ENCODE measurements at regions not wholly inside any gene's neighbourhood (a gene's known extent, or its start where the extent isn't known, plus 50 kb on each side); places are given as distances from the start of the nearest gene placed in this dataset.
A peak's percentile ranks its signal among the peaks of the same experiment; 100 is the strongest.
"Not testable (repeated sequence)": the region's sequence is repeated elsewhere in the genome, so short reads cannot be mapped to it uniquely, and the experiment has no call there.

DNA sequence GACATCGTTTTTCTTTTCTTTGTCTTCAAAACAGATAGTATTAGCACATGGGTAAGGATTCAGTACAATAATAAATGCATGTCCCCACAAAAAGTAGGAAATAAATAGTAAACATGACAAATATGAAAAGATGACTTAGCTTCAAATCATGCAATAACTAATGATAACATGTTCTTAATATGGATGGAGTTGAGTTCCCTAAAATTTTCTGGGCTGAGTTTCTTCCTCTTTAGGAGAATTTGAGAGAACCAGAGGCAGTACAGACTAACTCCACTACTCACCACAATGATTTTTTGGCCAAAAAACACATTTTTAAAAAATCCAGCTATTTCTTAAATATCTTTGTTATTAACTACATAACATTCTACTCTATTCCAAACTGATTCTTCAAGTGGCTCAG, 432.3 kb upstream of the HS3ST1 start:
- no peak for DNase-seq

DNA sequence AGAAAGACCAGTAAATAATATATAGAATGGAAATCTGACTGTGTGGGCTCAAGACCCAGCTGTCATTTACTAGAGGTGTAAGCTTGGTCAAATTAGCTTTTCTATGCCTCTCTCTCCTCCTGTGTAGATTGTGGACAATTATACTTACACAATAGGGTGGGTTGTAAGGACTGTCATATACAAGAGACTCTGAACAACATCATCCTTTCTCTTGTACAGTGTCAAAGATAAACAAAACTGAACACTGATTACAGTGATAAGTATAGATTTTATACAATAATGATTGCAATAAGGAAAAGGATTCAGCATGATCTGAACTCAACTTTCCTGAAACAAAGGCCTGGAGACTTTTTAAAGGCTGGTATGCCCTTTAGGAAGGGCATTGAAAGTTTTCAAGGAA, 429.2 kb upstream of the HS3ST1 start:
- no peak for DNase-seq

DNA sequence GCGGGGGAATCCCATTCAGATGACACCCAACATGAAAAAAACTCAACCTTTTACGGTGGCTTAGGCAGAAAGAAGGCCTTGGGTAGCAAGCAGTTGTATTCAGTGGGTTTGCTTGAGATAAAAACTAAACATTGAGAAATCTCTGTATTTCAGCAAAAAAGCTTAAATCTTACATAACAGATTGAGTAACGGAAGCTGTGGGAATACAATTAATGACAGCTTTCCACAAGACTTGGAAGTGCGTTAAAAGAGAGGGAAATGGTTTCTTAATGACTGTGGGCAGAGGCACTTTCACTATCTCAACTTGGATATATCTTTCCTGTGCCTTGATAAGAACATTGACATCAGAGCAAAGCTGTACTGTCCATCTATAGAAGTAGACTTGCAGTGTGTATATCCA, 418.5 kb upstream of the HS3ST1 start:
- no peak for DNase-seq

DNA sequence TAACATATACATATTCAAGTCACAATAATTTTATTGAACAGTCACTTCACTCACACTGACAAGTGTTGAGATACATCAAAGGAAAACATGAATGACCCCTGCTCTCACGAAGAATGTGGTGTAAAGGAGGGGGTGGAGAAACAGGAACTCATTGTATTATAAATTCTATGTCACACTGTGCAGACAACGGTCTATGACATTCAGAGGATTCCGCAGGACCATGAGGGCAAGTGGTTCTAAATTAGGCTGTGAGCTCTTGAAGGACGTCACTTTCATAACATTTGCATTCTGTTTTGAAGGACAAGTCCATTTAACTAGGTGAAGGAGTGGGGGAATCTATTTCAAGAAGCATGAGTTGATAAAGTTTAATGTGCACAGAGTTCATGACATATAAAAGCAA, 415.2 kb upstream of the HS3ST1 start:
- no peak for DNase-seq

DNA sequence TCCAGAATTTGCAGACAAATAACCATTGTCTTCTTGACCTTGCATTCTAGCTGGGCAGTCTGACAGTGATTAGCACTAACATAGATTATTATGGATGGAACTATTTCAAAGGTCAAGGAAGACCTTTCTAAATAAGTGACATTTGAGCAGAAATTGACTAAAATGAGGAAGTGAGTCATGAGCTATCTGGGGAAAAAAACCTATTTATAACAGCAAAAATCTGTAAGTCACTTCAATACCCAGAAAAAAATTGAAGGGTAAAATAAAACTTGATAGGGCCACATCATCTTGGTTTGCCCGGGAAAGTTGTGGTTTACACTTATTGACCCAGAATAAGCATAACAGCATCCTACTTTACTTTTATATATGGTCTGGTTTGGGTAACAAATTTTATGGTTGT, 414.6 kb upstream of the HS3ST1 start:
- DNase-seq = no peak

DNA sequence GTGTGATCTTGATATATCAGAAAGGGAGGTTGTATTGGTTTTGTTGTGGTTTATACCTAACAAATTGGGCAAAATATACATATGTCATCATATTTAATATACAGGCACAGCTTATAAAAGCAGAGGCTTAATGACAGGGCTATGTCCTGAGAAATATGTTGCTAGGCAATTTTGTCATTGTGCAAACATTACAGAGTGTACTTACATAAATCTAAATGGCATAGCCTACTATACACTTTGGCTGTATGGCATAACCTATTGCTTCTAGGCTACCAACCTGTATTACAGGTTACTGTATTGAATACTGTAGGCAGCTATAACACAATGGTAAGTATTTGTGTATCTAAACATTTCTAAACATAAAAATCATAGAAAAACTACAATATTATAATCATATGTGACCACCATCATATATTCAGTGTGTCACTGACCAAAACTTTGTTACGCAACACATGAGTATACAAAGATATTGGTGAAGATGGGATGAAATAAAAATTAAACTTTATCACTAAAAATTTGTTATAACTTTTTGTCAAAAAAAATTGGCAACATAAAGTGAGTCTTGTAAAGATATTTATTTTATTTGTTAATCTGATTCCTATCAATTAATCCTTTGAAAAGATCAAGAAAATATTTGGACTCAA, 414.0 kb upstream of the HS3ST1 start:
- no peak for DNase-seq

DNA sequence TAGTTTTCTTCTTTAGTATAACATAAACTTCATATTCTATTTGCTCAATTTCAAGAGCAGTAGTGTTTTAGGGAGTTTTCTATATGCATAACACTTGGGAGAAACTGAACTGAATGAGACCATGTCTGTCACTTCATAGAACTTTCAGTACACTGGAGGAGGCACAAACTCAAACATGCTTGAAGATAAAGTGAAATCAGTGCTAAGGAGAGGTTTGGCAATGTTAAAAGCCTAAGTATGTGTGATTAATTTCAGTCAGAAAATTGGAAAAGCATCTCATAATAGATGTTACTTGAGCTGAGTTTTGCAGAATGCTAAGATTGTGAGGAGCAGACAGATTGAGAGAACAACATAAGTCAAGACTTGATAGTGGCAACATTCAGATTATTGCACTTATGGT, 411.2 kb upstream of the HS3ST1 start:
- no peak for DNase-seq

DNA sequence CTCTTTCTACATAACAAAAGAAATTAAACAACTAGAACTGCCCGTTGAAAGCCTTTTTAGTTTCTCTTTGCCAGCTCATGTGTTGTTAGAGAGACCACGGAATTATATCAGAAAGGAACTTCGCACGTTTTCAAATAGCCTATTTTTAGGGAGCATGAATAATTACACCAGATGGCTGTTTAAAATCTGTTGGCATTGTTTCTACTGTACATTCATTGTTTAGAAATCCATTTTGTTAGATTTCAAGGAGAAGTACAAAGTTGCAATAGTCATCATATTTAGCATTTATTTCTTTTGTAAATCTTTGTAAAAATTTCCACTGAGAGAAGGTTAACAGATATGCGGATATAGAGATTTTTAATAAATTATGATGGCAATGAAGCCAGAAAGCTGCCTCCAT, 403.0 kb upstream of the HS3ST1 start:
- no peak for DNase-seq

DNA sequence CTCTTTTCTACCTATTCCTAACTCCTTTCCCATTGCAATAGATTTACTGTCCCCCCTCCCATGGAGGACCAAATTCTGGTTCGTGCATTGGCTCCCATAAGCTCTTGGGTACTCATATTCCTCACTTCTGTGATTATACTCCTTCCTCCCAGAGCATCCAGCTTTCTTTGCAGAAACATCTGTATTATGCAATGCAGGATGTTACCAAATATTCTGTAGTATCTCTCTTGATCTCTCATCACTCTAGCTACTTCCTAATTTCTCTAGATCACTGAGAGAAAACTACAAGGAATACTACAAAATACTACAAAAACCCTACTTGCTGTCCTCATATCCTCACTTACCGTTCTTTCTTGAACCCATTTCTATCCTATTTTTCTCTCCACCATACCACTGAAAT, 395.9 kb upstream of the HS3ST1 start:
- DNase-seq = no peak

DNA sequence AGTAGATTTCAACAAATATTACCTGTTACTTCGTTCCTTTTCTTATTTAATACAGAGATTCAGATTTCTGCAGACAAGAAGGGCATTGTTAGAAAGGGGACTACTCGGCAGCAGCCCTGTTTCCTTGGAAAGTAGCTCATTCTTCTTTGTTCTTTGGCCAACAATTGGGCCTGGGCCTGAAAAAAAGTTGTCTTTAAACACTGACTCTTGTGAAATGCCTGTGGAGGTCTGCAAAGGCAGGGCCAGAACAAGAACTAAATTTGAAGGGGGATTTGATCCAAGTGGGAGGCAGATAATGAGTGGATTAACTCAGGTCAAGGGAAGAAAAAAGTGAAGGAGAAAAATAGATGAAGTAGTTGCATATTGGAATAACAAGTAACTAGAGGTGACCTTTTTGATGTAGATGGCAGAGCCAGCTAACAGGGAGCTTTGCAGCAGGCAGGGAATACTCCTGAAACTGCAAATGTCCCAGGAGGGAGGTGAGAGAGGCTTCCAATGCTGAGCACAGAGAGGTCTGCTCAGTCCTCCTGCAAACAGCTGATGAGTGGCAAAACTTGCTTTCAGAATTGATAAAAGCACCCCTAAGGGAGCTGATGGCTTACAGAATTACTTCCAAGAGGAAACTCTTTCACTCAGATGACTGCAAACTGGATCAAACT, 393.2 kb upstream of the HS3ST1 start:
- DNase-seq = no peak

DNA sequence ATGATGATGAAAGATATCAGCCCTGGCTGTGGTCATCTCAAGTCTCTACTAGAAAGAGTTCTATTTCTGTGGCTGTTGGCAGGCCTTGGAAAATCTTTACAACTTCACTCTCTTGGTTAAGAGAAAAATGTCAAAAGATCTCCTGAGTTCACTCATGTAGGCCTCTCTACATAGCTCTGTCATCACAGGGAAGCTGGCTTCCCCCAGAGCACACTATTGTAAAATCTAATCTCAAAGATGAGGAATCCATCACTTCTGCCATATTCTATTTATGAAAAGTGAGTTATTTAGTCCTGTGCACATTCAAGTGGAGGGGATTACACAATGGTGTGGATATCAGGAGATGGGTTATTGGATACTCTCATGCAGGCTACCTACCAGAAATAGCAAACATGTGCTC, 388.4 kb upstream of the HS3ST1 start:
- no peak for DNase-seq

DNA sequence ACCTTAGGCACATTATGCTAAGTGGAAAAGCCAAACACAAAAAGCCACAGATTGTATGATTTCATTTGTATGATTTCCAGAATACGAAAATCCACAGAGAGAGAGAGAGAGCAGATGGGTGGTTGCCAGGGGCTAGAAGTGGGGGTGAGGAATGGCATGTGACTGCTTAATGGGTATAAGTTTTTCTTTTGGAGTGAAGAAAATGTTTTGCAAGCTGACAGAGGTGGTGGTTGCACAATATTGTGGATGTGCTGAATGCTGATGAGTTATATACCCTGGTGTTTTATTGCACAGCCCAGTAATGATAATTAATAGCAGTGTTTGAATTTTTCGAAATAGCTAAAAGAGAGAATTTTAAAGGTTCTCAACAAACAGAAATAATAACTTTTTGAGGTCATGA, 386.1 kb upstream of the HS3ST1 start:
- no peak for DNase-seq

DNA sequence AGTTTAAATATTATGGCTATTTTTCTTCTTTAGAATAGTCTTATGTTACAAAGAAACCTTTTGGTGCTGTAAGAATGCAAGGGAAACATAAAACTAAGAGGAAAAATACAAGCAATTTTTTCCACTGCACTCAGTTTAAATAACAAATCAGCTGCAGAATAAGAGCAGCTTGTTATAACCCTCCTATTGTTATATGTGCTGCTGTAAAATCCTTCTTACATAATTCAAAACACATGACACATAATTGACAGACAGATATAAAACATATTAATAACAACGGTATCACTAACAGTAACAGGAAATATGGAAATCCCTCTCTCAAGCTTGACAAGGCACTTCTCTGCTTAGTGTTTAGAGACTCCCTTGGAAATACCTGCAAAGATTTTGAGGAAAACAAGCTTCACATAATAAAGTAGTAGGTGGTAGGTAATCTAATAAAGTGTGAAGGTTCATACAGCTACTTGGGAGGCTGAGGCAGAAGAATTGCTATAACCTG, 385.3 kb upstream of the HS3ST1 start:
- no peak for DNase-seq

DNA sequence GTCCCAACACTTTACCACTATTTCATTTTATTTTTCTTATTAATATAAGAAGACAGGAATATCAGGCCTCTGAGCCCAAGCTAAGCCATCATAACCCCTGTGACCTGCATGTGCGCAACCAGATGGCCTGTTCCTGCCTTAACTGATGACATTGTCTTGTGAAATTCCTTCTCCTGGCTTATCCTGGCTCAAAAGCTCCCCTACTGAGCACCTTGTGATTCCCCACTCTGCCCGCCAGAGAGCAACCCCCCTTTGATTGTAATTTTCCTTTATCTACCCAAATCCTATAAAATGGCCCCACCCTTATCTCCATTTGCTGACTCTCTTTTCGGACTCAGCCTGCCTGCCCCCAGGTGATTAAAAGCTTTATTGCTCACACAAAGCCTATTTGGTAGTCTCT, 382.8 kb upstream of the HS3ST1 start:
- not testable (repeated sequence) for DNase-seq

DNA sequence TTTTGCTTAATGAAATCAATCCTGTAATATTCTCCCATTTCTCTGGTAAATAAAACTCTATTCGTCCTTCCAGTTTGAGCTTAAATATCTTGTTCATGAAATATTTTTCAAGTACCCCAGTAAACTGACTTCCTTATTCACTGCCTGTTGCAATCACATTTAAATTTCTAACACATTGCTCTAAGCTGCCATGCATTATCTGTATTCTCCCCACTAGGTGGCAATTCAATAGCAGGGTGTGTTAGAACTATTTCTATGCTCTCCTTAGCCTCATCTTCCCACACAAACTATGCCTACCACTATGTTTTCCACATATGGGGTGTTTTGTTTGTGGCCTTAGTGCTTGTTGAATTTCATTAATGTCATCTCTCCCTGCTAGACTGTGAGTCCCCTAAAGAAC, 377.1 kb upstream of the HS3ST1 start:
- peak in 1 of 3 donors; percentile 14 for DNase-seq

DNA sequence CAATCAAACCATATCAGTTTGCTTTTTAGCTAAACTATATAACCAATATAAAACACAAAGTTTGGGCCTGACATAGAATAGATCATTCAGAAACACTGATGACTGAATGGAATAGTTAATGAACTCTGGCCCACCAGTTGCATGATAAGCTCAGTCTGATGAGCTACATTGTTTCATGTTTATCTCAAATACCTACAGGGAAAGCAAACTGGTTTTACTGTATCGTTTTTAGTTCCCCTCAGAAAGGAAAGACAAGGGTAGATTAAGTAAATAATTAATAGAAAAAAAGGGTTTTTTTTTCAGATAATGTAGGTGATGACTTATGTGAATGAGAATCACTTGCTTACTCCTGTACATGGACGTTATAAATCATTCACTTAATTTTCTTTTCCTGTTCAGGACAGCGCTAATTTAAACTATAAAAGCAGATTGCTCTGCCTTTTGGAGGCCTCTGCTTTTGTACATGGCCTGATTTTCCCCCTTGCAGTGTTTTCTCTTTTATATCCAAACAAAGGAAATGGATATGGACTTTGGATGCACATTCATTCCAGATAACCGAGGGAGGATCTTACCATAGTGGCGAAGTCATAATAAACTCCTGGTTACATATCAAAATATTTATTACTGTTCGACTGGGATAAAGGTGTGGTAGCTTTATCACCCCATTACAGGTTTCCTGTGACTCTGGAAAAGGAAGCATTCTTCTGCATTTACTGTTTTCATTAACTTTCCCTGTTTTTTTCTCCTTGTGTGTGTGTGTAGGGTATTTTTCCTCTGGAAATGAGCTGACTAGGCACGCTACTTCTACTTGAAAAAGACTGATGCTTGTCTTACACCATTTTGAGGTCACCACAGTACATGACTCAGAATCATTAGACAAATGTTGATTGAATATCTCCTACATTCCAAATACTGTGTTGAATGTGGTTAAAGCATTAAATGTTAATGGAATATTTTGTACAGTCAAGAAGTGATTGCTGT, 373.1 kb upstream of the HS3ST1 start:
- DNase-seq = no peak

DNA sequence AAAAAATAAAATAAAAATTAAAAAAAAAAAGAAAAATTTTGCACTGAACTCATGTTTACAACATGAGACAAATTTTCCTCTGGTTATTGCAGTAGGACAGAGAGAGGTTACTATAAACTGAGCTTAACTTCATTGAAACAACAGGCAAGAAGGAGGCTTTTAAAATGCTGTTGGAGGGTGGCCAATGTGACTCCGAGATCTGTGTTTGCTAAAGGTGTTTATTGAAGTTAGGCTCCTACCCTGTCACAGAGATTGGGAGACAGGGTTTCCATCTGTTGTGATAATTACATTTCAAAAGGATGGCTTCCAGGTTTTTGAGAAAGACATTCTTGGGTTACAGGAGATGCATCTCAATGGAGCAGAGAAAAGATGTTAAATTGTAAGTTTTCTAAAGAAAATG, 370.5 kb upstream of the HS3ST1 start:
- peak in 2 of 3 donors; percentile 5 to 13 for DNase-seq

DNA sequence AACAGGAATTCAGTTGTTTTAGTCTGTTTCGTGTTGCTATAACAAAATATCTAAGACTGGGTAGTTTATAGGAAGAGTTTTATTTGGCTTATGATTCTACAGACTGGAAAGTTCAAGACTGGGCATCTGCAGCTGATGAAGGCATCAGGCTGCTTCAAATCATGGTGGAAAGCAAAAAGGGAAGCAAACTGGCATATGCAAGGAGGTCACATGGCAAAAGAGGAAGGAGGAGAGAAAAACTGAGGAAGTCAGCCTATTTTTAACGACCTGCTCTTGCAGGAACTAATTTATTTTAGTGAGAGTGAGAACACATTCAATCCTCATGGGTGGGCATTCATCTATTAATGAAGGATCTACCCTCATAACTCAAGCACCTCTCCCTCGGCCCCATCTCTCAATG, 363.1 kb upstream of the HS3ST1 start:
- DNase-seq = no peak

DNA sequence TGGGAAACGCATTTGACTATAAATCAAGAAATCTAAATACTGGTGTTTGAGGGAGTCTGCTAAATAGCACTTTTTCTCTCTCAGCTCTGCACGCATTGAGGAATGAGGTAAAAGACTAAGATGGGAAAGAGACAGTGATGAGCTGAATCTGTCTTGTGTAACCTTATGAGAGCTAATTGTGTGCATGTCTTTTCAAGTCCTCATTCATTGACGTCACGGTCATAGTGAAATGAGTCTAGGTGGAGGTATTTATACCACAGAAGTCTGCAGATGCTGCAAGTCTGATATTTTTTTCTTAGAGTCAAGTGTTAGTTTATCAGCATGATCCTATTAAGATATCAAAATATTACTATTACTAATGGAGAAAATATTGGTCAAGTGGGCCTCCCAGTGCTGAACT, 361.5 kb upstream of the HS3ST1 start:
- no peak for DNase-seq

DNA sequence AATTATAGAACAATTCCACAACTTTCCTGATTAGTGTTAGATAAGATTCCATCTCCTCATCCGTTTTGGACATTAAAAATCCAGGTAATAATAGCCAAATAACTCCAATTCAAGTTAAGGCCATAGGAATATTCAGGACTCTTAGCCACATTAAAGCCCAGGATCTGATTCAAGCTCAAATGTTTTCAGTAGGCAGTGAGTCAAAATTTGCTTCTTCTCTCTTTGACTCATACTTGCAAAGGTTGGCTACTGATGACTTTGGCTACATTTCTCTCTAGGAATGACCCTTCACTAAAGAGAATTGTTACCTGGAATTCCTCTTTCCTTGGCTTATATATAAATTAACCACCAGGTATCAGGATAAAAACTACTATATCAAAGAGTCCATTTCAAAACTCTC, 354.9 kb upstream of the HS3ST1 start:
- no peak for DNase-seq

DNA sequence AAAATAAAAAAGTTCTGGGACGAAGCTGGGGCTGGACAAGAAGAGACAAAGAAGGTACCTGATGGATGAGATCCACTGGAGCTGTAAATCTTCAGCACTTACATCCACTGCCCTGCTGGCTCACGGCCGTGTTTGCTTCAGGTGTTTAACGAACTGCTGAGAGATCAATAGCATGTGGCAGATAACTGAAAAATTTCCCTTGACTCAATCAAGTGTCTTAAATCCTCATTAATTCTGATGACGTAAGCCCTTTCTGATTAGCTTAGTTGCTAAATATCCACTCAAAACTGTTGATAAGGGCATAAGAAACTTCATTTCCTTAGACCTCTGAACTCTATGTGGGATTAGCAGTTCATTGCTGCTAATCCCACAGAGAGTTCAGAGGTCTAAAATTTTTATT, 354.2 kb upstream of the HS3ST1 start:
- no peak for DNase-seq

DNA sequence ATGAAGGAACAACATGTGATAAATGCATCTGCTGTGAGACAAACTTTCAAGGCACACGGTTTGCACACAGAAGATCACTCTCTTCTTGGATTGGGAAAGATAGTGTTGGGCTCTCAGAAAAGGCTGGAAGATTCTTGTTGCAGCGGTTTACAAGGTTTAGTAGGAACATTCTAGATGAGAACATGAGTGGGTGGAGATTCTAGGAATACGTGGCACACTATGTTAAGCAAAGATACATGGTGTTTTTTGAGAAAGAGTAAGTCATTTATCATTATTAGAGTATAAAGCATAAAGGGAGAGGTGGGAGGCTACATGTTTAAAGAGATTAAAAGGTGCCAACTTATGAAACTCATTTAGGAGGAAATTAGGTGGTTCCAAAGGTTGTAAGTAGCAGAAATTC, 348.8 kb upstream of the HS3ST1 start:
- DNase-seq = no peak

DNA sequence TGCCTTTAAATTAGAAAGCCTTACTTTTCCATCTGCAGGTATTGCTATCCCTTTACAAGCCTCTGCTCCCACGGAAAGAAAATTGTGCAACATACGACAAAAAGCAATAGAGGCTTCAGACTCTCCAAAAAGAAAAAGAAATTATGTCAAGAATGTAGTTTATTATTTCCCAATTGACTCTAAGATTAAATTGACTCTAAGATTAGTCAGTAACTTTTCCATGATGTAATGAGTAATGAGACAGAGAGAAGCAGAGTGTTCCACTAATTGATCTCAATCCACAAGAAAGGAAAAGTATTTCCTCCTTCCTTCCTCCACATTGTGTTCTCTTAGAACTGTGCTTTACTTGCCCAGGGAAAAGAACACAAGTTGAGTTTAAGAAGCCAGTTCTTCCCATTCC, 345.7 kb upstream of the HS3ST1 start:
- DNase-seq = no peak
